GM18498 (cell line): ENCODE measurements at regions not wholly inside any gene's neighbourhood (a gene's known extent, or its start where the extent isn't known, plus 50 kb on each side); places are given as distances from the start of the nearest gene placed in this dataset.
"Not testable (repeated sequence)": the region's sequence is repeated elsewhere in the genome, so short reads cannot be mapped to it uniquely, and the experiment has no call there.

ENCODE experiments used
- ATAC-seq: cut with Tn5 transposase; IDR thresholded peaks from one replicate; pipeline ENCODE4 v1.9.1; 2021; ENCODE audit warnings: mild to moderate bottlenecking, moderate library complexity; ENCODE audit not compliant: unreplicated experiment

- ATAC-seq: no peak
These were observed 97.6 kb upstream of the SCAF11 start for GRCh38 chr12:46087916-46088439.

- ATAC-seq: no peak
These were observed 94.6 kb upstream of the SCAF11 start for GRCh38 chr12:46084666-46085631.

DNA sequence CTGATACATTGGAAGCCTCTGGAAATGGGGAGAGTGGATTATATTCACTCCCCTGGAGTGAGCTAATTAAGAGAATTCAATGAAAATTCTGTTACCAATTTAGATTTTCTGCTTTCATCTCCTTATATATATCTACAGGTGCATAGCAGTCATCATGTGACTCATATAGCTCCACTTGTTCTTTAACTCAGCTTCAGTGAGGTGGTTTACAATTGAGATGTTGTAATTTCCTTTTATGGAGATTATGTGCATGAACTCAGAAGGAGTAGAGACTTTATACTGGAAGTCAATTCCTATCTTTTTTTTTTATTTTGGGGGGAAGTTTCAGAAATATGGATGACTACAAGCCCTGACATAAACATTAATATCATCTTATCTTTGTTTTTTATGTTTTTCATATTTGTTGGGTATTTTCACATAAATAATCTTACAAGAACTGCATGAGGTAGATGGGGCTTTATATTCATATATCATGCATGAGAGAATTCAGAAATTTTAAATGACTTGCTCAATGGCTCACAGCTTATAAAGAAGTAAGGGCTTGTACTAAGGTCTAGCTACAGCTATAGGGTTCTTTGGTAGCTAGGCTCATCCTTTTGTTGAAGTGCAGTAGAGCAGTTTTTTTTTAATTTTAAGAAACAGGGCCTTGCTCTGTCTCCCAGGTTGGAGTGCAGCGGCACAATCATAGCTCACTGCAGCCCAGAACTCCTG lies 92.3 kb upstream of the SCAF11 start:
- ATAC-seq: no peak

GRCh38 chr12:46073321-46073720 lies 82.9 kb upstream of the SCAF11 start:
- ATAC-seq: no peak

DNA sequence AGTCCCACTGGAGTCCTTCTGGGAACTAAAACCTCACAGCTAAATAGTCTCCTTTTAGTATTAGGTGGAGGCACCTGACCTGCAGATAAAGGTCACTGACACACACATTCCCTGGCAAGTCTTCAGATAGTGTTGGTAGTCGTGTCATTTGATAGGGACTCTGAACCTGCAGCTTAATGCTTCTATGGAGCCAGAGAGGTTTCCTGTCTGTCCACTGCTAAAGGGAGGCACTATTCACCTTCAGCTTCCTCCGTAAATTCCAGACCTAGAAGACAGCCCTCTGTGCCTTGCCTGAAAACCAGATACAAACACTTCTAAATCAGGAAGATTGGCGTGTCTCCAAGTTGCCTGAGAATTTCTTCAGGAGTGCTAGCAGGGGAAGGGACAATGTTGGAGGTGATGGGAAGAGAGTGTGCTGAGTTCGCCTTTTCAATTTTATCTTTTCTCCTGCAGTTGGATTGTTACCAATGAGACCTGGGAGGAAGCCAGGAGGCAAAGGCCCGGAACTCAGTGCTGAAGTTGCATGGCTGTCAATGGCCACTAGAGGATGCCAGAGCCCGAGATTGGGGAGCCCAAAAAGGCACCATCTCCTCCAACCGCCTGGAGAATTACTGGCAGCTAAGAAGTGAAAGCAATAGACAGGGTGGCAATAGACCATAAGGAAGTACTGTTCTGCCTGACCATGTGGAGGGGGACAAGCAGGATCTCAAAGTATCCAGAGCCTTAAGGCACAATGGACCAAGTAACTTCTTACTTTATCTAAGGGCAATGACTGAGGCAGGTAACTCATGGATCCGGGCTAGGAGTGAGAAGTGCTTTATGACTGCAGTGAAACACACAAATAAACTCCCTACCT lies 81.6 kb upstream of the SCAF11 start:
- peak; percentile 96 for ATAC-seq

GRCh38 chr12:46071335-46071734 lies 81.0 kb upstream of the SCAF11 start:
- no peak for ATAC-seq

DNA sequence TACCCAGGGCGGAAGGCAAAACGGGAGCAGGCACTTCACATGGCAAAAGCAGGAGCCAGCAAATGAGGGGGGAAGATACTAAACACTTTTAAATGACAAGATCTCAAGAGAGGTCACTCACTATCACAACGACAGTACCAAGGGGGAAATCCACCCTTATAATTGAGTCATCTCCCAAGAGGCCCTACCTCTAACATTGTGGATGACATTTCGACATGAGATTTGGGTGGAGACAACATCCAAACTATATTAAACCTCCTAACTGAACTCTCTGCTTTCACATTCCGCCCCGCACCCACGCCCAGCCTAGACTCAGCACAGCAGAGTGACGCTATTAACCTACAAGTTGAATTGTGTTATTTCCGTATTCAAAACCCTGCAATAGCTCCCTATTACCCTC lies 76.7 kb upstream of the SCAF11 start:
- no peak for ATAC-seq

- ATAC-seq: peak; percentile 81
These were observed 75.2 kb upstream of the SCAF11 start for GRCh38 chr12:46065412-46066166.

- ATAC-seq: no peak
These were observed 74.2 kb upstream of the SCAF11 start for GRCh38 chr12:46064548-46064947.

GRCh38 chr12:46058697-46059096 lies 68.3 kb upstream of the SCAF11 start:
- ATAC-seq: not testable (repeated sequence)

GRCh38 chr12:46050805-46051204 lies 60.4 kb upstream of the SCAF11 start:
- no peak for ATAC-seq

- no peak for ATAC-seq
These were observed 59.3 kb upstream of the SCAF11 start for GRCh38 chr12:46049665-46050064.

DNA sequence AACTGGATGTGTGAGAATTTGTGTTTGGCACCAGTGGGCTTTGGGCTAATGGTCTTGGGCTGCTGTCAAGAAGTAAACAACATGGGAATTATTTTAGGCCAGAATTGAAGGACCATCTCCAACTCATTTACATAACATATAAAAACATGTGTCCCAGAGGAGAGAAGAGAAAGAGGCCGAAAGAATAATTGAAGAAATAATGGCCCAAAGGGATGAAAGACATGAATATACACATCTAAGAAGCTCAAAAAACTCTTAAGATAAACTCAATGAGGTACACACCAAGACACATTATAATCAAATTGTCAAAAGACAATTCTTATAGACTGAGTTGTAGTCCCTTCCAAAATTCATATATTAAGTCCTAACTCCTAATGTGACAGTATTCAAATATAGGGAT lies 56.1 kb upstream of the SCAF11 start:
- no peak for ATAC-seq

GRCh38 chr12:46043972-46044520 lies 53.7 kb upstream of the SCAF11 start:
- no peak for ATAC-seq
